ENCODE measurements at regions not wholly inside any gene's neighbourhood (a gene's known extent, or its start where the extent isn't known, plus 50 kb on each side); places are given as distances from the start of the nearest gene placed in this dataset.

GRCh38 chr14:71343724-71344123 lies 436.5 kb downstream of the PCNX1 start:
- no peak for TF ChIP-seq CTCF (IDR thresholded peaks at IDR 0.05; ENCODE audit: low read depth, low read length)
- TF ChIP-seq POLR2A (IDR thresholded peaks at IDR 0.05; ENCODE audit: extremely low read depth, insufficient read length): no peak
- no peak for TF ChIP-seq MAX (IDR thresholded peaks at IDR 0.05; ENCODE audit: low read depth, low read length)
- no peak for TF ChIP-seq MYC (IDR thresholded peaks at IDR 0.05; ENCODE audit: low read depth, low read length)

All from NB4 (cell line).